Liver (tissue), 8 donors: ENCODE measurements at regions not wholly inside any gene's neighbourhood (a gene's known extent, or its start where the extent isn't known, plus 50 kb on each side); places are given as distances from the start of the nearest gene placed in this dataset.
A peak's percentile ranks its signal among the peaks of the same experiment; 100 is the strongest.

Experiments
- DNase-seq: peaks from one replicate; pipeline ENCODE4 v3.0.0-alpha.2; 2017; ENCODE audit warnings: low spot score
- H3K27ac ChIP-seq, 2 donors: one replicate each; pipeline ENCODE4 v1.7.0; 2013; ENCODE audit warnings: inconsistent platforms in 2 of 2, low read length in 2 of 2, control low read depth in 1 of 2, low read depth in 1 of 2, mild to moderate bottlenecking in 1 of 2
- H3K27me3 ChIP-seq, 4 donors: one replicate each; pipeline versions ENCODE4 v1.6.1 to v1.7.0; 2013; ENCODE audit warnings: low read length in 3 of 4, inconsistent platforms in 1 of 4, mild to moderate bottlenecking in 1 of 4, moderate library complexity in 1 of 4; ENCODE audit not compliant: control insufficient read depth in 4 of 4, insufficient read depth in 4 of 4
- H3K36me3 ChIP-seq, 4 donors: one replicate each; pipeline versions ENCODE4 v1.6.1 to v1.7.0; 2013; ENCODE audit warnings: low read length in 3 of 4, mild to moderate bottlenecking in 3 of 4, low read depth in 1 of 4, moderate library complexity in 1 of 4; ENCODE audit not compliant: control insufficient read depth in 4 of 4, insufficient read depth in 3 of 4
- H3K4me1 ChIP-seq, 4 donors: one replicate each; pipeline versions ENCODE4 v1.6.1 to v1.7.0; 2013; ENCODE audit warnings: low read length in 3 of 4, mild to moderate bottlenecking in 3 of 4, moderate library complexity in 1 of 4; ENCODE audit not compliant: control insufficient read depth in 4 of 4, insufficient read depth in 4 of 4
- H3K4me3 ChIP-seq, 3 donors: one replicate each; pipeline versions ENCODE4 v1.6.1 to v1.7.0; 2013; ENCODE audit warnings: low read length in 3 of 3, control low read depth in 1 of 3, low read depth in 1 of 3, mild to moderate bottlenecking in 1 of 3
- H3K9ac ChIP-seq, 2 donors: one replicate each; pipeline ENCODE4 v1.7.0; 2013; ENCODE audit warnings: low read length in 2 of 2, mild to moderate bottlenecking in 2 of 2, moderate library complexity in 2 of 2, control low read depth in 1 of 2, low read depth in 1 of 2
- H3K9me3 ChIP-seq, 4 donors: one replicate each; pipeline versions ENCODE4 v1.6.1 to v1.7.0; 2013; ENCODE audit warnings: low read length in 3 of 4; ENCODE audit not compliant: control insufficient read depth in 4 of 4
- ATF3 ChIP-seq: IDR thresholded peaks from 2 replicates; pipeline ENCODE4 v1.6.1; 2016; ENCODE audit warnings: antibody characterized with exemption
- CTCF ChIP-seq: fragments of 150-350 bp; IDR thresholded peaks from 2 replicates; pipeline ENCODE4 v1.5.1; 2017; ENCODE audit warnings: improper control_type of control experiment, low read depth, low read length; ENCODE audit not compliant: missing input control
- EGR1 ChIP-seq, 2 donors: IDR thresholded peaks; 2 replicates each; pipeline ENCODE4 v1.6.1; 2016 to 2018; ENCODE audit warnings: antibody characterized with exemption in 2 of 2, low read depth in 2 of 2
- FOXA1 ChIP-seq: IDR thresholded peaks from 2 replicates; pipeline ENCODE4 v1.6.1; 2016; ENCODE audit warnings: antibody characterized with exemption
- FOXA2 ChIP-seq: IDR thresholded peaks from 2 replicates; pipeline ENCODE4 v1.6.1; 2016; ENCODE audit warnings: antibody characterized with exemption
- GABPA ChIP-seq, 2 donors: IDR thresholded peaks in 1 of 2; conservative IDR thresholded peaks in 1 of 2; 2 replicates each; pipeline ENCODE4 v1.6.1; 2016; ENCODE audit warnings: antibody characterized with exemption in 2 of 2, mild to moderate bottlenecking in 1 of 2, moderate library complexity in 1 of 2
- HNF4A ChIP-seq, 2 donors: conservative IDR thresholded peaks; 2 replicates each; pipeline ENCODE4 v1.6.1; 2016; ENCODE audit warnings: antibody characterized with exemption in 2 of 2, mild to moderate bottlenecking in 2 of 2
- HNF4G ChIP-seq: IDR thresholded peaks from 2 replicates; pipeline ENCODE4 v1.6.1; 2016; ENCODE audit warnings: antibody characterized with exemption
- MAX ChIP-seq: IDR thresholded peaks from 2 replicates; pipeline ENCODE4 v1.6.1; 2016; ENCODE audit warnings: antibody characterized with exemption
- NR2F2 ChIP-seq: IDR thresholded peaks from 2 replicates; pipeline ENCODE4 v1.6.1; 2016; ENCODE audit warnings: antibody characterized with exemption
- RAD21 ChIP-seq, 2 donors: IDR thresholded peaks; 2 replicates each; pipeline ENCODE4 v1.6.1; 2016; ENCODE audit warnings: antibody characterized with exemption in 2 of 2, mild to moderate bottlenecking in 2 of 2
- REST ChIP-seq: IDR thresholded peaks from 2 replicates; pipeline ENCODE4 v1.6.1; 2016; ENCODE audit warnings: antibody characterized with exemption, mild to moderate bottlenecking
- RXRA ChIP-seq, 2 donors: IDR thresholded peaks; 2 replicates each; pipeline ENCODE4 v1.6.1; 2017 to 2018; ENCODE audit warnings: antibody characterized with exemption in 2 of 2, mild to moderate bottlenecking in 1 of 2
- SP1 ChIP-seq: IDR thresholded peaks from 2 replicates; pipeline ENCODE4 v1.6.1; 2018; ENCODE audit warnings: antibody characterized with exemption, mild to moderate bottlenecking
- TAF1 ChIP-seq: conservative IDR thresholded peaks from 2 replicates; pipeline ENCODE4 v1.6.1; 2016; ENCODE audit warnings: antibody characterized with exemption, mild to moderate bottlenecking
- YY1 ChIP-seq: IDR thresholded peaks from 2 replicates; pipeline ENCODE4 v1.6.1; 2016; ENCODE audit warnings: antibody characterized with exemption, mild to moderate bottlenecking
- ZBTB33 ChIP-seq: IDR thresholded peaks from 2 replicates; pipeline ENCODE4 v1.6.1; 2016; ENCODE audit warnings: antibody characterized with exemption
- WGBS: extraction: QIAGEN DNeasy Blood & Tissue Kit; methylation state at CpG from one replicate; pipeline ENCODE4 v1.1.7; 2013; 5-methylcytosine and 5-hydroxymethylcytosine counted together
- donor health status: healthy.
- donor health status: healthy.
- donor health status: healthy.
- donor health status: healthy.
- donor health status: healthy.

- no peaks in the 10 kb centered on the region for H3K36me3 ChIP-seq
- H3K27me3 ChIP-seq, result peaks cover 0 to 2% (median 0%) of the 10 kb centered on the region in 4 donors
- no peak for DNase-seq
- WGBS, result 88% methylated on average over 7 of the region's 7 CpGs
- no peak overlapping the region for H3K9ac ChIP-seq
- H3K4me3 ChIP-seq, result no peak overlapping the region
- no peaks in the 10 kb centered on the region for H3K9me3 ChIP-seq
- TF ChIP-seq CTCF (no peak), RAD21 (IDR thresholded peaks at IDR 0.05) (no peak), ATF3 (no peak), GABPA (IDR thresholded peaks at IDR 0.05 in 1 of 2, conservative IDR thresholded peaks at IDR 0.05 in 1 of 2) (no peak), HNF4A (conservative IDR thresholded peaks at IDR 0.05) (no peak), RXRA (IDR thresholded peaks at IDR 0.05) (no peak), NR2F2 (no peak), MAX (no peak), HNF4G (no peak), FOXA1 (no peak), FOXA2 (no peak)
- no peak overlapping the region for H3K27ac ChIP-seq
- peaks cover 0 to 6% (median 2%) of the 10 kb centered on the region in 4 donors for H3K4me1 ChIP-seq
Measured at GRCh38 chr11:31996159-31996881, 94.6 kb upstream of the RCN1 start.

GRCh38 chr11:31995525-31996094, 95.3 kb upstream of the RCN1 start:
- peak overlapping the region in 1 of 2 donors; percentile 49 for H3K9ac ChIP-seq
- no peaks in the 10 kb centered on the region for H3K9me3 ChIP-seq
- DNase-seq, result no peak
- H3K36me3 ChIP-seq, result no peaks in the 10 kb centered on the region
- H3K27ac ChIP-seq, result no peak overlapping the region
- H3K4me3 ChIP-seq, result peak overlapping the region; percentile 9 to 59 (median 33)
- no peaks in the 10 kb centered on the region for H3K27me3 ChIP-seq
- peaks cover 0 to 6% (median 2%) of the 10 kb centered on the region in 4 donors for H3K4me1 ChIP-seq
- 21% methylated on average over 2 of the region's 2 CpGs for WGBS
- no peak for TF ChIP-seq TAF1
- TF ChIP-seq MAX, result no peak
- no peak for TF ChIP-seq ZBTB33
- TF ChIP-seq SP1, result no peak
- no peak for TF ChIP-seq FOXA2
- TF ChIP-seq GABPA (IDR thresholded peaks at IDR 0.05 in 1 of 2, conservative IDR thresholded peaks at IDR 0.05 in 1 of 2), result no peak
- TF ChIP-seq ATF3, result no peak
- no peak for TF ChIP-seq NR2F2
- TF ChIP-seq EGR1 (IDR thresholded peaks at IDR 0.05; ENCODE audit: low read depth in 2 of 2), result no peak
- TF ChIP-seq CTCF, result no peak
- no peak for TF ChIP-seq FOXA1
- no peak for TF ChIP-seq HNF4A (conservative IDR thresholded peaks at IDR 0.05)
- TF ChIP-seq HNF4G, result no peak
- no peak for TF ChIP-seq YY1
- no peak for TF ChIP-seq RXRA (IDR thresholded peaks at IDR 0.05)
- TF ChIP-seq RAD21 (IDR thresholded peaks at IDR 0.05), result no peak
- no peak for TF ChIP-seq REST
